Small intestine (tissue), 7 donors: ENCODE measurements at regions not wholly inside any gene's neighbourhood (a gene's known extent, or its start where the extent isn't known, plus 50 kb on each side); places are given as distances from the start of the nearest gene placed in this dataset.
A peak's percentile ranks its signal among the peaks of the same experiment; 100 is the strongest.

Experiments used
- DNase-seq, 2 donors: peaks; one replicate each; pipeline versions ENCODE4 v3.0.0 to v3.0.0-alpha.2; 2013
- FAIRE-seq: peaks from 2 replicates; lab custom pipeline; 2012; peaks lifted over from hg19 to GRCh38; lab: Jason Lieb, UNC
- H3K27ac ChIP-seq, 3 donors: one replicate each; pipeline ENCODE4 v1.5.1; 2013; ENCODE audit warnings: low read length in 2 of 3, mild to moderate bottlenecking in 2 of 3, control low read depth in 1 of 3, inconsistent platforms in 1 of 3, low read depth in 1 of 3, moderate library complexity in 1 of 3
- H3K27me3 ChIP-seq, 3 donors: one replicate each; pipeline ENCODE4 v1.6.1; 2013; ENCODE audit warnings: low read length in 3 of 3, inconsistent platforms in 1 of 3; ENCODE audit not compliant: control insufficient read depth in 3 of 3, insufficient read depth in 3 of 3
- H3K36me3 ChIP-seq, 3 donors: one replicate each; pipeline ENCODE4 v1.6.1; 2013; ENCODE audit warnings: low read length in 3 of 3, inconsistent platforms in 1 of 3, low read depth in 1 of 3, mild to moderate bottlenecking in 1 of 3, moderate library complexity in 1 of 3; ENCODE audit not compliant: control insufficient read depth in 3 of 3, insufficient read depth in 2 of 3
- H3K4me1 ChIP-seq, 3 donors: one replicate each; pipeline ENCODE4 v1.6.1; 2013; ENCODE audit warnings: low read length in 2 of 3, inconsistent platforms in 1 of 3, low read depth in 1 of 3, mild to moderate bottlenecking in 1 of 3, moderate library complexity in 1 of 3; ENCODE audit not compliant: control insufficient read depth in 3 of 3, insufficient read depth in 2 of 3
- H3K4me3 ChIP-seq, 3 donors: one replicate each; pipeline ENCODE4 v1.5.1; 2013; ENCODE audit warnings: low read length in 3 of 3, control low read depth in 1 of 3, inconsistent platforms in 1 of 3, low read depth in 1 of 3, mild to moderate bottlenecking in 1 of 3, moderate library complexity in 1 of 3
- H3K9me3 ChIP-seq, 2 donors: one replicate each; pipeline ENCODE4 v1.6.1; 2013; ENCODE audit warnings: low read depth in 1 of 2, low read length in 1 of 2; ENCODE audit not compliant: control insufficient read depth in 2 of 2, insufficient read depth in 1 of 2
- WGBS, 3 donors: extraction: QIAGEN DNeasy Blood & Tissue Kit; methylation state at CpG; one replicate each; pipeline ENCODE4 v1.1.7; 2013; 5-methylcytosine and 5-hydroxymethylcytosine counted together
- donor health status: healthy with polysubstance abuse.
- donor health status: control.
- donor health status: control.
- donor health status: Bipolar disorder and iron deficiency.
- donor health status: healthy.

- no peaks in the 10 kb centered on the region for H3K27me3 ChIP-seq
- no peak overlapping the region for H3K27ac ChIP-seq
- H3K4me1 ChIP-seq = no peaks in the 10 kb centered on the region
- DNase-seq = no peak
- 38 to 53% (median 51%) methylated on average over 4 of the region's 4 CpGs for WGBS, 3 donors
- no peak overlapping the region for H3K4me3 ChIP-seq
- H3K36me3 ChIP-seq = no peaks in the 10 kb centered on the region
- no peak for FAIRE-seq
- no peaks in the 10 kb centered on the region for H3K9me3 ChIP-seq
These were observed 1091.5 kb upstream of the GYPC start for GRCh38 chr2:125564471-125564870.

GRCh38 chr2:125566422-125566821 lies 1089.5 kb upstream of the GYPC start:
- WGBS, 3 donors = 62 to 68% (median 64%) methylated on average over 3 of the region's 3 CpGs
- H3K27me3 ChIP-seq = no peaks in the 10 kb centered on the region
- no peaks in the 10 kb centered on the region for H3K9me3 ChIP-seq
- H3K4me1 ChIP-seq = no peaks in the 10 kb centered on the region
- DNase-seq (no peak), FAIRE-seq (no peak)
- H3K36me3 ChIP-seq = no peaks in the 10 kb centered on the region
- H3K4me3 ChIP-seq = no peak overlapping the region
- H3K27ac ChIP-seq = no peak overlapping the region

DNA sequence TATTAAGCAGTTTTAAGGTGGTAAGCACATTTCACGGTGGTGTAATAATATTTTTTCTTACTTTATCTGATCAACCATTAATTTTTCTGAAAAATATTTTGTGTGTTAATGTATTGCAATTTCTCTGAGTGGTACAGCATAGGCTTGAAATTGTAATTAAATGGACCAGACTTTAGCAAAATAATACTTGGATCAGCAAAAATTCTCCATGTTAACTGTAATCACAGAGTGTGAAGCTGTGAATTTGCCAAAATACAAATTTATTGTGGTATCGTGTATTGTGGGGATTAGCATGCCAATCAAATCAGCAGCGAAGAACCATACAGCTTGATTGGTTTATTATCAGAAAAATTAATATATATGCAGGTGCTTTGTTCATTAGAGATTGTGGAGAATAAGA lies 1088.9 kb upstream of the GYPC start:
- DNase-seq (no peak), FAIRE-seq (no peak)
- Histone ChIP-seq H3K9me3 (no peaks in the 10 kb centered on the region), H3K27ac (no peak overlapping the region), H3K36me3 (no peaks in the 10 kb centered on the region), H3K4me1 (no peaks in the 10 kb centered on the region), H3K27me3 (no peaks in the 10 kb centered on the region), H3K4me3 (no peak overlapping the region)
- 75 to 78% (median 77%) methylated on average over 3 of the region's 3 CpGs for WGBS, 3 donors

GRCh38 chr2:125572660-125573059 lies 1083.3 kb upstream of the GYPC start:
- WGBS, 3 donors = 32 to 66% (median 53%) methylated on average over 2 of the region's 2 CpGs
- H3K27me3 ChIP-seq = no peaks in the 10 kb centered on the region
- DNase-seq (peak in 1 of 2 donors; percentile 23), FAIRE-seq (no peak)
- no peak overlapping the region for H3K4me3 ChIP-seq
- no peaks in the 10 kb centered on the region for H3K36me3 ChIP-seq
- H3K4me1 ChIP-seq = no peaks in the 10 kb centered on the region
- no peak overlapping the region for H3K27ac ChIP-seq
- no peaks in the 10 kb centered on the region for H3K9me3 ChIP-seq

GRCh38 chr2:125573432-125573831 lies 1082.5 kb upstream of the GYPC start:
- H3K4me1 ChIP-seq = no peaks in the 10 kb centered on the region
- H3K9me3 ChIP-seq = no peaks in the 10 kb centered on the region
- no peak for FAIRE-seq
- H3K27me3 ChIP-seq = no peaks in the 10 kb centered on the region
- no peak overlapping the region for H3K4me3 ChIP-seq
- no peak for DNase-seq
- WGBS, 3 donors = 27 to 45% (median 40%) methylated on average over 2 of the region's 2 CpGs
- H3K36me3 ChIP-seq = no peaks in the 10 kb centered on the region
- H3K27ac ChIP-seq = no peak overlapping the region

DNA sequence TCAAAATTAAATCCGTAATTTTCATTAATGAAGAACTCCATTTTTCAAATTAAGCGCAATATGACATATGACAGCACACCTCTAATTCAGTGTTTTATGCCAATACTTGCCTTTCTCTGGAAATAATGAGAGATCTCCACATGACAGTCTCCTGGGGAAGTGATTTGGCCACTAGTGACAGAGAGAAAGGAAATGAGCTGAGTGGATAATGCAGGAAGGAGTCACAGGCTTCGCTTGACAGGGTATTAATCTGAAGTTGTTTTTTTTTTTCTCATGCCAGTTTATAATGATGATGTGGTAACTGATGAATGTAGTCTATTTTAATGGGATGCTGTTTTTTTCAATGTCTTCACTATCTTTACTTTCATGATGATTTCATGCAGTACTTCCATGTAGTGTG lies 1079.4 kb upstream of the GYPC start:
- no peak overlapping the region for H3K27ac ChIP-seq
- no peak overlapping the region for H3K4me3 ChIP-seq
- 78 to 85% (median 79%) methylated on average over 3 of the region's 3 CpGs for WGBS, 3 donors
- no peaks in the 10 kb centered on the region for H3K9me3 ChIP-seq
- H3K4me1 ChIP-seq = no peaks in the 10 kb centered on the region
- no peak for DNase-seq
- FAIRE-seq = no peak
- H3K27me3 ChIP-seq = no peaks in the 10 kb centered on the region
- no peaks in the 10 kb centered on the region for H3K36me3 ChIP-seq

GRCh38 chr2:125581557-125581956 lies 1074.4 kb upstream of the GYPC start:
- peaks cover 0 to 2% (median 0%) of the 10 kb centered on the region in 3 donors for H3K4me1 ChIP-seq
- H3K36me3 ChIP-seq = no peaks in the 10 kb centered on the region
- no peak overlapping the region for H3K27ac ChIP-seq
- H3K4me3 ChIP-seq = no peak overlapping the region
- no peaks in the 10 kb centered on the region for H3K9me3 ChIP-seq
- H3K27me3 ChIP-seq = no peaks in the 10 kb centered on the region
- FAIRE-seq = no peak
- 2 to 17% (median 4%) methylated on average over 4 of the region's 4 CpGs for WGBS, 3 donors
- DNase-seq = peak; percentile 4 to 46

DNA sequence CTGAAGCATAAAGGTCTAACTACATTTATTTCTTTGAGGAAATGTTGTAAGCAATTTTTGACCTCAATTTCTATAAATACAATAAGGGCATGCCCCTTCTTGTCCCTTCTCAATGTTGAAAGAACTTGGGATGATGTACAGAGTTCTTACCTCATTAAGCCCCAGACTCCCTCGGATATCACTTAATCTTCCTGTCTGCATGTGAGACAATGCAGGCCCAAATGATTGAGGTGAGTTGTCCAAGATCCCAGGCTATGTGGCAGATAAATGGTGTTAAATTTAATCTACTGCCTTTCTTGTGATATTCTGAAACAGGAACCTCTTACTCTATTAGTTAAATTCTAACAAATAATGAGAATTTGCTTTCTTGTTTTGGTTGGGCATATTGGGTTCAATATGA lies 1073.4 kb upstream of the GYPC start:
- Histone ChIP-seq H3K4me1 (peaks cover 0 to 2% (median 0%) of the 10 kb centered on the region in 3 donors), H3K27me3 (no peaks in the 10 kb centered on the region), H3K9me3 (no peaks in the 10 kb centered on the region), H3K27ac (no peak overlapping the region), H3K36me3 (no peaks in the 10 kb centered on the region), H3K4me3 (no peak overlapping the region)
- no peak for DNase-seq
- FAIRE-seq = no peak
- WGBS, 3 donors = 51 to 70% (median 60%) methylated on average over 1 of the region's 1 CpG

DNA sequence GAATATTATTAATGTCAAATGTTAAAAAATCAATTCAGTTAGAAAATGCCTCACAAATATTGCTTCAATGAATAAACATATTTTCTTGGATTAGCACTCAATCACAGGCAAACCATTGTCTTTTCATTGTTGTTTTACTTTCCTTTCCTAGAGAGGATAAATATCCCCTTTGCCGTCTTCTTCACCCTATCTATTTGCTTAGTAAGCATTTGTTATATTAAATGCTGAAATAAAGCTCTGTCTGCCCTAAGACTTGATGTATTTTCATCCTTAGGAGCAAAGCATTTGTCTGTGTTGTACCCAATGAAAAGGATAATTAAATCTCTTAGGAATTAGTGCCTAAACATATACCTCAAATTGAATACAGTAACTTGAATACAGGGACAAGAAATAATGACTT lies 1071.2 kb upstream of the GYPC start:
- no peak for DNase-seq
- no peaks in the 10 kb centered on the region for H3K27me3 ChIP-seq
- no peak for FAIRE-seq
- H3K27ac ChIP-seq = no peak overlapping the region
- 77 to 83% (median 78%) methylated on average over 1 of the region's 1 CpG for WGBS, 3 donors
- no peaks in the 10 kb centered on the region for H3K9me3 ChIP-seq
- peaks cover 0 to 2% (median 0%) of the 10 kb centered on the region in 3 donors for H3K4me1 ChIP-seq
- no peaks in the 10 kb centered on the region for H3K36me3 ChIP-seq
- no peak overlapping the region for H3K4me3 ChIP-seq
